Activated gamma-delta T cell treated with anti-CD3 and anti-CD28 coated beads, Interleukin-2, amount 50 U/mL, for 16 hours (primary cell): ENCODE measurements at regions not wholly inside any gene's neighbourhood (a gene's known extent, or its start where the extent isn't known, plus 50 kb on each side); places are given as distances from the start of the nearest gene placed in this dataset.

Experiments used
- DNase-seq: peaks from one replicate; pipeline ENCODE4 v3.0.0-alpha.2; 2020; ENCODE audit warnings: low read depth

GRCh38 chr18:37956020-37956419 is 390.4 kb upstream of the CELF4 start:
- no peak for DNase-seq

DNA sequence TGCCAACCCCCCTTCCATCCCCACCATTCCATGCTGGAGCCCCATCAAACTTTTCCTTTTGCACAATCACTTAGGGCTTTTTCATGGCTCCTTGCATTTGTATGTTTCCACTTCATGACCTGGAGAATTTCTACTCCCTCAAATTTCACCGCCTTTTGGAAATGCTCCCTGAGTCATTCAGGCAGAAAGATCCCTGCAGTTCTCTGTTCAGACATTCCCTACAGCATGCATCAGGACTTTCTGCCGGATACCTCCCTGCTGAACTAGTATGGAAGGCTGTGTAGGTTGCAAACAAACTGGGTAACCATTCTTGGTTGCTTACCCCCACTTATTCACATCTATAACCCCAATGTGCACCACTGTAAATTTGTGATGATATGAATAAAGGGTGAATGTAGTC is 389.6 kb upstream of the CELF4 start:
- DNase-seq = no peak

DNA sequence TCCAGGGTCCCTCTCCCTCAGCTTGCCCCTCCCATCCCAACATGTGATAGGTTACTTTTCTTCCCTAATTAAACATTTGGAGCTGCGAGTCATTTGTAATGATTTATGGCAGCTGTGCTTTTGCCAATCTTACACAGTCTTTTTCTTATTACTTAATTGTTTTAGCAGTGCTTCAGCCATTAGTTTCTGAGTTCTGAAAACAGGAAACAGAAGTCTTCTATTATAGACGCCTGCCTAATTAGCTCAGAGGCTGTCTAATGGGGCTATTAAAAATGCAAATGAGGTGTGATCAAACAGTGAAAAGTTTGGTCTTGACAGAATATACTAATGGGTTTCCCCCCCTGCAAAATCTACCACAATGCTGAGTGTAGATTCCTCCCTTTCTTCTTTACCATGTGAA is 388.3 kb upstream of the CELF4 start:
- DNase-seq = no peak

- DNase-seq = no peak
Measured at GRCh38 chr18:37948471-37948870, 382.9 kb upstream of the CELF4 start.

DNA sequence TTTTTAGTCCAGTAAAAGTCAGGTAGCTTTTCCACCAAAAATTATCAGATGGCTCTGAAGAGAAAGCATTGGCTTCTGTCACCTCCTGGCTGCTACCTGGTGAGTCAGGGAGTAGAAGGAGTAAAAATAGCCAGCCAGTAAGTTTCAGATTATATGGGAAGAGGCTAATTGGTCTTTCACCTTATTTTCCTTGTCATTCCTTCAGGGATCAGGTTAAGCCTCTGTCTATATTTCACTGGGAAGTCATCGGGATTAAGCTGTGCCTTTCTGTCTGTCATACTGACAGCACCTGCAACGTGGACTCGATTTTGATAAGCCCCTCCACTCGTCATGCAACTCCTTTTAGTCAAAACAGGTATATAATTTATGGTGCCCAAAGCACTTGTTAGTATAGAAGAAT is 380.7 kb upstream of the CELF4 start:
- DNase-seq = no peak

- no peak for DNase-seq
Measured at GRCh38 chr18:37944700-37945270, 379.2 kb upstream of the CELF4 start.

GRCh38 chr18:37937287-37937686 is 371.7 kb upstream of the CELF4 start:
- DNase-seq = no peak

DNA sequence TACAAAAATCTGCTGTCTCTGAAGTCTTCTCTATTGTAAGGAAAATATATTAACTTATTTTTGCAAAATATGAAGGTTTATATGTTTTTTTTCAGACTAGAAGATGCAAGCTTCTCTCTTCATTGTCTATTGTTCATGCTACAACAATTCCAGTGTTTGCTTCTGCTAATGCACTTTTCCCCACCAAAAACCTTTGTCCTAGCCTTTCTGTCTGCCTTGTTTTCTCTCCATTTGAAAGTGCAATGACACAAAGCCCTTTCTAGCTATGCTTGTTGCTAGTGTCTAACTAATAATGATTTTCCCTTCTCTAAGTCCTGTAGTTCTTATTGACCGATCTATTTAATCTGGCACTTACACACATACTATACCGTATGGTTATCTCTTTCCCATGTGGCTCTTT is 369.5 kb upstream of the CELF4 start:
- DNase-seq = no peak

- DNase-seq = no peak
Measured at GRCh38 chr18:37930640-37931039, 365.0 kb upstream of the CELF4 start.

DNA sequence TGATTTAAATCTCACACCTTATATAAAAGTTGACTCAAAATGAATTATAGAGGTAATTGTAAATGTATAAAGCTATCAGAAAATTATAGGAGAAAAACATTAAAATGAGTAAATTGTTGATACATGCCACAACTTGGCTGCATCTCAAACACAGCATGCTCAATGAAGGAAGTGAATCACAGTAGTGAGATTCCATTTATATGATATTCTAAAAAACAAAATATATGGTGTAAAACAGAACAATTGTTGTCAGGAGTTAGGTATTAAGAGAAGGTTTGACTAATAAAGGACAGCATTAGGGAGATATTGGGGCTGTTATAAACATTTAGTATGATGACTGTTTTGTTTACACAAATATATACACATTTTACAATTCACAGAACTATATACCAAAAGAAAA is 356.6 kb upstream of the CELF4 start:
- no peak for DNase-seq

GRCh38 chr18:37920865-37921264 is 355.3 kb upstream of the CELF4 start:
- no peak for DNase-seq

GRCh38 chr18:37913051-37913450 is 347.5 kb upstream of the CELF4 start:
- no peak for DNase-seq

- no peak for DNase-seq
Measured at GRCh38 chr18:37902344-37902743, 336.7 kb upstream of the CELF4 start.

- DNase-seq = no peak
Measured at GRCh38 chr18:37900326-37900725, 334.7 kb upstream of the CELF4 start.

DNA sequence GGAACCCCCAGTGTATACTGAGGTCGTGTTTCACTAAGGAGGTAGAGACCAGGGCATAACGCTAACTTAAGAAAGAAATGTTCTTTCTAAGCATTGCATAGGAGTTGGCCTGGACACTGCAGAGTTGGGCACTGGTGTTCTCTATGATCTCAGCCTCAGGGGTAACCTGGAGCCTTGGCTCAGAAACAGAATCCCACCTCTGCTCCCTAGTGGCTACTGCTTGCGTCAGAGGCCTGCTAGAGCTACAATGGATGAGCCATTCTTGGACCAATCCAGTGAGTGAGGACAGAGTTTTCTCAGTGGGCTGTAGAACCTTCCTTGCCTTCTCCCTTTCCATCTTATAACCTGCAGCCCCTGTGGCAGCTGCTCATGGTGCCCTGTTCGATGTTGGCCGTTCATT is 324.4 kb upstream of the CELF4 start:
- DNase-seq = no peak

DNA sequence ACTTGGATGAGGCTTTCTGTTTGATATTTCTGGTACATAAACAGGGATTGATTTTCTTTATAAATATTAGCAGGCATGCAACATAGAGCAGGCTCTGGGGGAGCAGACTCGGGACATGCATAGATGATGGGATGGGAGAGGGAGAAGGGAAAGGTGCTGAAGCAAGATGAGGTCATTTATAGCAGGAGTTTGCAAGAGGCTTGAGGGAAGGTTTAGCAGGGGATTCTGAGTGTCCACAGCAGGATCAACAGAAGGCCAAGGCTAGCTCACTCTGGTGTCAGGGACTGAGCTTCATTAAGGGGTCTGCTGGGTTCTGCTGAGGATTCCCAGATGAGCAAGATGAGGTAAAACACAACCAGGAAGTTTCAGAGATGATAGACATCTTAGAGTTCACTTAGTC is 309.1 kb upstream of the CELF4 start:
- DNase-seq = no peak

DNA sequence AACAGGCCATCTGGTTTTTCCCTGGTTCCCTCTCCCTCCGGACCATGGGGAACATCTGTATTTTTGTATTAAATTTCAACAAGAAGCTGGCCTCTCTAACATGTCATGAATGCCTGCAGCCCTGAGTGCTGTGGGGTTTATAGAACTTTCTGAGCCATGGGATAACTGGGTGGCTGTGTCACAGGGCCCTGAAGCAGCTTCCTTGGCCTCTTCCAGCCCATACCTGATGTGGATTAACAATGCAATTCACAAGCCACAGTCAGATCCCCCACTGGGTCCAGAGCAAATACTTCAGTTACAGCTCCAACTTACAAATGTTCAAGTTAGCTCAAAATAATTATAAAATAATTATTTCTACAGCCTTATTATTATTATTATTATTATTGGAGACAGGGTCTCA is 307.8 kb upstream of the CELF4 start:
- DNase-seq = no peak

DNA sequence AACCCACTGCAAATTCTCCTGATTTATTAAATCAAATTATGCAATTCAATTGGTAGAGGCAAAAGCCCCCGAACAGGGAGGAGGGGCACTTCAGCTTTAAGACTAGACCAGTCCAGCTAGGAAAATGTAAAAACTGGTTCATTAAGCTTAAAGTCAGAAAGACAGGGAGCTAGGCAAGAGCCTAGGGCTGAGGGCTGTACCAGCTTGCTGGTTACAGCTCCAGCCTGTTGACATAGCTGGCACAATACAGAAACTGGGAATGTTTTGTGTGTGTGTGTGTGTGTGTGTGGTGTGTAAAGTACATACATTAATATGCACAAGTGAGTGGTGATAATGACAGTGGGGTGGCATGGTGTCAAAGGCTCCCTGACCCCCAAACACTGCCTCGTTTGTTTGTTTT is 307.0 kb upstream of the CELF4 start:
- no peak for DNase-seq

- DNase-seq = no peak
Measured at GRCh38 chr18:37871561-37871960, 306.0 kb upstream of the CELF4 start.

DNA sequence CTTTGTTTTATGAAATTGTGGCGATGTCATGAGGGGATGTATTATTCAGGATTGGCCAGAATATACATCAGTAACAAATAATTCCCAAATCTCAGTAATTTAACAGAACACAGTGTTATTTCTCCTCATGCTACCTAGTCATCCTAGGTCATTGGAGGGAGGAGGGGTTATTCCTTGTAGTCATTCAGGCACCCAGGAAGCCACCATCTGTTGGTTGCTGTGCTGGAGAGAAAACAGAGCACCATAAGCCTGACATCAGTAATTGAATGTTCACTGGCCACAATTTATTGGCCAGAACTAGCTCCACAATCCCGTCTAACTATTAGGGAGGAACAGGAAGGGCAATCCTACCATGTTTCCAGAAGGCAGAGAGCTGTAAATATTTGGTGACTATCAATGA is 303.5 kb upstream of the CELF4 start:
- DNase-seq = no peak

DNA sequence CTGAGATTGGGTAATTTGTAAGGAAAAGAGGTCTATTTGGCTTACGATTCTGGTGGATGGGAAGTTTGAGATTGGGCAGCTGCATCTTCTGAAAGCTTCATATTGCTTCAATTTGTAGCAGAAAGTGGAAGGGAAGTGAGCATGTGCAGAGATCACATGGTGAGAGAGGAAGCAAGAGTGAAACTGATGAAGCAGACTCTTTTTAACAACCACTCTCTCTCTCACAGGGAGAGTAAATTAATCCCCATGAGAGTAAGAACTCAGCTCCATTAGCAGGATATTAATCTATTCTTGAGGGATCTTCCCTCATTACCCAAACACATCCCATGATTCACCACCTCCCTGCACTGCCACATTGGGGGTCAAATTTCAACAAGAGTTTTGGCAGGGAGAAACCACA is 298.5 kb upstream of the CELF4 start:
- no peak for DNase-seq

GRCh38 chr18:37861981-37862380 is 296.4 kb upstream of the CELF4 start:
- DNase-seq = no peak

- no peak for DNase-seq
Measured at GRCh38 chr18:37854396-37854795, 288.8 kb upstream of the CELF4 start.

DNA sequence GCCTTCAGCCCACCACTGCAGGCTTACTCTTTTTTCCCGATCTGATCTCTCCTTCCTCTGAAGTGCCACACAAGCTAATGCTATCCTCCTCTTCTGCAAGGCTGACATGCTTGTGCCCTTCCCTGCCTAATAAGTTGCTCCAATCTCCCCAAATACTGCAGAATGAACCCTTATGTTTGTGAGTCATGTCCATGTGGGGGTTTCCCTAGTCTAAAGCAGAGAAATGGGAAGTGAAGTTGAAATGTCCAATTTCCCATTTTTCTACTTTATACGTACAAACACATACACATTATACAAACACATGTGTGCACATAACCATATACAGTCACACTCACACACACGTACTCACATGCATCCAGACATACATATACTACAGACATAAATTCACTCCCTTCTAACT is 288.1 kb upstream of the CELF4 start:
- no peak for DNase-seq

DNA sequence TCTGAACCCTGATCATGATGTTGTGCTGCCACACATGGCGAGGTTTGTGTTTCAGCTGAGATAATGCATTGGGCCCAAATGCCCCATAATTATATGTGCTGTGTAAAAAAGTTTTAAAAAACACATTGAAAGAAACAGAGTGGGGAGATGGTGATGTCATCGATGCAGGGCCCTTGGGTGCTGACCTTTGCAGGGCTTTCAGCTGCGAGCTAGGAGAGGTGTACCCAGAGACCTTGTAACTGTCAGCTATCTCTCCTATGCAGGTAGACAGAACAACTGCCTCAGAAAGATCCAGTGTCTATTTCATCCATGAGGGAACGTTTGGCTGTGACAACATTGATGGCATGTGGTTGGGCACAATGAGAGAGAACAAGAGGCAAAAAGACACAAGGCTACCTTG is 286.9 kb upstream of the CELF4 start:
- no peak for DNase-seq
